Brain pericyte (primary cell): ENCODE measurements at regions not wholly inside any gene's neighbourhood (a gene's known extent, or its start where the extent isn't known, plus 50 kb on each side); places are given as distances from the start of the nearest gene placed in this dataset.
"Not testable (repeated sequence)": the region's sequence is repeated elsewhere in the genome, so short reads cannot be mapped to it uniquely, and the experiment has no call there.

Experiments
- DNase-seq: peaks from one replicate; pipeline ENCODE4 v3.0.0-alpha.2; 2012; ENCODE audit warnings: low read depth, low spot score

- no peak for DNase-seq
Measured at GRCh38 chr7:68224041-68224741, 1227.6 kb downstream of the TYW1 start.

GRCh38 chr7:68231011-68231410 is 1234.4 kb downstream of the TYW1 start:
- DNase-seq = not testable (repeated sequence)

GRCh38 chr7:68235937-68236336 is 1239.3 kb downstream of the TYW1 start:
- DNase-seq = no peak

- DNase-seq = no peak
Measured at GRCh38 chr7:68238204-68238805, 1241.7 kb downstream of the TYW1 start.

GRCh38 chr7:68243128-68243527 is 1246.5 kb downstream of the TYW1 start:
- no peak for DNase-seq

- no peak for DNase-seq
Measured at GRCh38 chr7:68244389-68244788, 1247.8 kb downstream of the TYW1 start.

GRCh38 chr7:68245688-68246087 is 1249.1 kb downstream of the TYW1 start:
- no peak for DNase-seq

- no peak for DNase-seq
Measured at GRCh38 chr7:68246189-68246633, 1249.6 kb downstream of the TYW1 start.

GRCh38 chr7:68247126-68247525 is 1250.5 kb downstream of the TYW1 start:
- no peak for DNase-seq

- no peak for DNase-seq
Measured at GRCh38 chr7:68247571-68247970, 1250.9 kb downstream of the TYW1 start.

GRCh38 chr7:68248973-68249372 is 1252.3 kb downstream of the TYW1 start:
- DNase-seq = no peak

GRCh38 chr7:68249611-68250010 is 1253.0 kb downstream of the TYW1 start:
- DNase-seq = no peak

- no peak for DNase-seq
Measured at GRCh38 chr7:68250143-68250542, 1253.5 kb downstream of the TYW1 start.

- not testable (repeated sequence) for DNase-seq
Measured at GRCh38 chr7:68254815-68255214, 1258.2 kb downstream of the TYW1 start.

GRCh38 chr7:68256295-68256694 is 1259.7 kb downstream of the TYW1 start:
- no peak for DNase-seq

GRCh38 chr7:68258609-68259008 is 1262.0 kb downstream of the TYW1 start:
- DNase-seq = no peak

GRCh38 chr7:68265258-68265657 is 1268.6 kb downstream of the TYW1 start:
- DNase-seq = no peak

GRCh38 chr7:68266004-68266579 is 1269.5 kb downstream of the TYW1 start:
- no peak for DNase-seq

GRCh38 chr7:68267486-68267885 is 1270.9 kb downstream of the TYW1 start:
- DNase-seq = no peak

GRCh38 chr7:68269405-68269804 is 1272.8 kb downstream of the TYW1 start:
- no peak for DNase-seq

- DNase-seq = no peak
Measured at GRCh38 chr7:68272507-68272906, 1275.9 kb downstream of the TYW1 start.

- no peak for DNase-seq
Measured at GRCh38 chr7:68276725-68277124, 1280.1 kb downstream of the TYW1 start.

- DNase-seq = no peak
Measured at GRCh38 chr7:68279827-68280400, 1283.3 kb downstream of the TYW1 start.
